ENCODE measurements at regions not wholly inside any gene's neighbourhood (a gene's known extent, or its start where the extent isn't known, plus 50 kb on each side); places are given as distances from the start of the nearest gene placed in this dataset.
A peak's percentile ranks its signal among the peaks of the same experiment; 100 is the strongest.

DNA sequence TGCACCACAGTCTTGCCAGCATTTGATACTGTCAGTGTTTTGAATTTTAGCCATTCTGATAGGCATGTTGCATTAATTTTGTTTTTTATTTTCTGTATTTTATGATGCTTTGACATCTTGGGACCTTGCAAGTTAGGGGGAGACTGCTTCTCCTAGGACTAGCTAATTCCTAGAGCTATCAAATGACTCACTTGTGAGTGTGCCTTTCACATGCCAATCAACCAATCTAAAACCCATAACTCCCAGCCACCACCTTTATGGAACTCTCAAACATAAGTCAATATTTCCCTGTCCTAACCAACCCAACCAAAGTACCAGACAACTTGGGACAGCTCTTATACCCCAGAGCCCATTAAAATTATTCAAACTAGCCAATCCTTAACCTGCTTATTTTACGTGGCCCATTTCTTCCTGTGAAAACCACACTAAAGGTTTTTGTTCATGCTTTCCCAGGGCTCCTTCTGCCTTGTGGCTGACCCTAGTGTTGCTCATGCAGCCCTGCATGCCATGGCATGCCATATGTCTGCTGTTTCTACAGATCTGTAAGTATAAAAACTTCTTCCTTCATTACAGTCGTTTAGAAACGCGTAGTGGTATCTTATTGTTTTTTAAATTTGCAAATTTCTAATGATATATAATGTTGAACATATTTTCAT is 230.1 kb downstream of the GPD2 start:
- Histone ChIP-seq H3K27ac (no peak overlapping the region), H3K36me3 (ENCODE audit: insufficient read depth, low read length) (no peaks in the 10 kb centered on the region), H3K4me3 (no peak overlapping the region), H3K9ac (ENCODE audit: insufficient read length) (no peak overlapping the region), H3K9me3 (ENCODE audit: low read depth, low read length) (no peaks in the 10 kb centered on the region; the same call in 1 of the 2 replicates)
- DNase-seq (ENCODE audit: low read depth, low spot score) = no peak
- TF ChIP-seq FOXP2 (optimal IDR thresholded peaks at IDR 0.05; ENCODE audit: control extremely low read depth, extremely low read length, insufficient read depth) = no peak
- no peak for TF ChIP-seq EZH2 (IDR thresholded peaks at IDR 0.05)
- TF ChIP-seq POLR2AphosphoS5 (IDR thresholded peaks at IDR 0.05; ENCODE audit: borderline replicate concordance, low read depth, low read length) = no peak

DNA sequence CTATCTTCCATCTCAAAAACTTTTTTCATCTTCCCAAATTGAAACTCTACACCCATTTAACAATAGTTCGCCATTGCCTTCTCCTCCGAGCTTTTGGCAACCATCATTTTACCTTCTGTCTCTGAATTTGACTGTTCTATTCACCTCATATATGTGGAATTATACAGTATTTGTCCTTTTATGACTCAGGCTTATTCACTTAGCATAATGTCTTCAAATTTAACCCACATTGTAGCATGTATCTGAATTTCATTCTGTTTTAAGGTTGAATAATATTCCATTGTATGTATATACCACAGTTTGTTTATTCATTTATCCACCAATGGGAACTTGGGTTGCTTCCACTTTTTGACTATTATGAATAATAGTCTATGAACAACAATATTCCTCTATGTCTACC is 233.9 kb downstream of the GPD2 start:
- no peak overlapping the region for H3K9ac ChIP-seq (ENCODE audit: insufficient read length)
- no peak overlapping the region for H3K27ac ChIP-seq
- no peak for DNase-seq (ENCODE audit: low read depth, low spot score)
- no peaks in the 10 kb centered on the region for H3K36me3 ChIP-seq (ENCODE audit: insufficient read depth, low read length)
- TF ChIP-seq POLR2AphosphoS5 (IDR thresholded peaks at IDR 0.05; ENCODE audit: borderline replicate concordance, low read depth, low read length) = no peak
- no peak for TF ChIP-seq FOXP2 (optimal IDR thresholded peaks at IDR 0.05; ENCODE audit: control extremely low read depth, extremely low read length, insufficient read depth)
- no peak for TF ChIP-seq EZH2 (IDR thresholded peaks at IDR 0.05)
- H3K4me3 ChIP-seq = no peak overlapping the region
- H3K9me3 ChIP-seq (ENCODE audit: low read depth, low read length) = no peaks in the 10 kb centered on the region; the same call in 1 of the 2 replicates

DNA sequence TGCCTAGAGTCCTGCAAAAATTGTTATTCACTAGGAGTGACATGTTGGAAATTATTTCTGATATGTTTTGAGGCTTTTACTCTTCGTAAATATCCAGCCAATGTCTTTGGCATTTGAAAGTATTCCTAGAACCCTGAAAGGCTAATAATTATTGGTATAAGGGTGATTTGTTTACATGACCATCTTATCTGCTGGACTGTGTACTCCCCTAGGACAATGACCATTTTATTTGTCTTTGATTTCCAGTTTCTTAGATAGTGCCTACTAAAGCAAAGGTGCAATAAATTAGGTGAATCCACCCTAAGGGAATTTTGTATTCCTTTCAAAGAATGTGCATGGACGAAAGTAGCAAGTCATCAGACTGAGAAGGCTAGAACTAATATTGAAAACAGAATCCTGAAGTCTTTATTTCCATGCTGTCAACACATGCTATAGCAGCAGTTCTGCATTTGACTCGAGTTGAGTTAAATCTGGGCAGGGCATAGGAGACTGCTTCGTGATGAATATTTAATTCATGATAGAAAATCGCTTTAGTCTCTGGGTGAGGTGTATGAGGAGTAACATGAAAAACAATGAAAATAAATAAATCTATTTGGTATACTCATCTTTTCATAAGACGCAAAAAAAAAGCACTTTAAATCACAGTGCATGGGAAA is 235.7 kb downstream of the GPD2 start:
- TF ChIP-seq EZH2 (IDR thresholded peaks at IDR 0.05) (no peak), POLR2AphosphoS5 (IDR thresholded peaks at IDR 0.05; ENCODE audit: borderline replicate concordance, low read depth, low read length) (no peak), FOXP2 (optimal IDR thresholded peaks at IDR 0.05; ENCODE audit: control extremely low read depth, extremely low read length, insufficient read depth) (no peak)
- DNase-seq (ENCODE audit: low read depth, low spot score) = no peak
- Histone ChIP-seq H3K9ac (ENCODE audit: insufficient read length) (no peak overlapping the region), H3K9me3 (ENCODE audit: low read depth, low read length) (no peaks in the 10 kb centered on the region; the same call in 1 of the 2 replicates), H3K4me3 (peak overlapping the region; percentile 31), H3K27ac (peak overlapping the region; percentile 12; the same call in 1 of the 2 replicates), H3K36me3 (ENCODE audit: insufficient read depth, low read length) (no peaks in the 10 kb centered on the region)

DNA sequence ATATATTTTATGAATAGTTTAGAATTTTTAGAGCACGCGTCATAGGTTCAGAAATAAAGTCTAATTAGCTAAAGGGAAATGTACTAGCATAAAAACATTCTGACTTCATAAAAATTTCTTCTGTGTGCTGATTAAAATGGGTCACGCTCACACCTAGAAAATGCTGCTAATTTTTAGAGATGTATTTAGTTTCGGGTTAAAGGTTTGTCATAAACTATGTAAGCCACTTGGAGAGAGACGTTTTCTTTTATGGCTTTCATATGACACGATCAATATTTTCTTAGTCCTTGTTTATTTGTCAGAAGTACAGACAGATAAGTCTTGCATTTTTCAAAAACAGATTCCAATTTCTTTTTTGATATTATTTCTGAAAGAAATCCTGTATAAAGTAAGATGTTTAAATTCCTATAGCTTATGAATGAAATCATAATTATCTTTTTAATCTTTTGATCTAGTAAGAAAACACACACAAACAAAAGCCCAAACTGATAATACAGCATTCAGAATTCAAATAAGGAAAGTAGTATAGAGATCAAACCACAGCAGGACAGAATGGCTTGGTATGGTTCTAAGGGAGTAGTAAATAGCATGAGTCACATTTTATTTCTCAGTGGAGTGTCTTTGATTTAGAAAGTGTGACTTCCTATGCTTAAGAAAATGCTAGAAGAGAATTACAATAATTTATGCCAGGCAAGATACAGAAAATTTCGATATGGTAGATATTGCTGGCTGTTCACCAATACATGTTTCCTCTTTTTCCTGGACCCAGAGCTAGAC is 236.6 kb downstream of the GPD2 start:
- TF ChIP-seq POLR2AphosphoS5 (IDR thresholded peaks at IDR 0.05; ENCODE audit: borderline replicate concordance, low read depth, low read length) (no peak), EZH2 (IDR thresholded peaks at IDR 0.05) (no peak), FOXP2 (optimal IDR thresholded peaks at IDR 0.05; ENCODE audit: control extremely low read depth, extremely low read length, insufficient read depth) (no peak)
- no peak for DNase-seq (ENCODE audit: low read depth, low spot score)
- peak overlapping the region; percentile 12; the same call in 1 of the 2 replicates for H3K27ac ChIP-seq

DNA sequence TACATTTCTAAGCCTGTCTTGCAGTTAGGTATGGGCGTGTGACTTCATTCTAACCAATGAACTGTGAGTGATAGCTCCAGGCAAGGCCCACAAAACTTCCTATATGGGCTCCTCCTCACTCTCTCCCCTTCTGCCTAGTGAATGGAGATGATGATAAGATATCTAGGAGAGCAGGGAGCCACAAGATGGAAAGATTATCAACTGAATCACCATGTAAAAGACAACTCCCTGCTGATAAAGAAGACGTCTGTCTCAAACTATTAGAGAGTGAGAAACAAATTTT is 237.1 kb downstream of the GPD2 start:
- no peak for DNase-seq (ENCODE audit: low read depth, low spot score)
- no peak overlapping the region for H3K9ac ChIP-seq (ENCODE audit: insufficient read length)
- 0 out of 2 replicates have a peak overlapping the region, but pooled peaks have one; percentile 12 for H3K27ac ChIP-seq
- H3K9me3 ChIP-seq (ENCODE audit: low read depth, low read length) = no peaks in the 10 kb centered on the region; the same call in 1 of the 2 replicates
- TF ChIP-seq EZH2 (IDR thresholded peaks at IDR 0.05) = no peak
- TF ChIP-seq POLR2AphosphoS5 (IDR thresholded peaks at IDR 0.05; ENCODE audit: borderline replicate concordance, low read depth, low read length) = no peak
- TF ChIP-seq FOXP2 (optimal IDR thresholded peaks at IDR 0.05; ENCODE audit: control extremely low read depth, extremely low read length, insufficient read depth) = no peak
- H3K4me3 ChIP-seq = peak overlapping the region; percentile 31; the same call in 1 of the 2 replicates
- no peaks in the 10 kb centered on the region for H3K36me3 ChIP-seq (ENCODE audit: insufficient read depth, low read length)

More for the DNA sequence above, 236.6 kb downstream of the GPD2 start:
- Histone ChIP-seq H3K36me3 (ENCODE audit: insufficient read depth, low read length) (no peaks in the 10 kb centered on the region), H3K9me3 (ENCODE audit: low read depth, low read length) (no peaks in the 10 kb centered on the region; the same call in 1 of the 2 replicates), H3K9ac (ENCODE audit: insufficient read length) (no peak overlapping the region), H3K4me3 (peak overlapping the region; percentile 31)

DNA sequence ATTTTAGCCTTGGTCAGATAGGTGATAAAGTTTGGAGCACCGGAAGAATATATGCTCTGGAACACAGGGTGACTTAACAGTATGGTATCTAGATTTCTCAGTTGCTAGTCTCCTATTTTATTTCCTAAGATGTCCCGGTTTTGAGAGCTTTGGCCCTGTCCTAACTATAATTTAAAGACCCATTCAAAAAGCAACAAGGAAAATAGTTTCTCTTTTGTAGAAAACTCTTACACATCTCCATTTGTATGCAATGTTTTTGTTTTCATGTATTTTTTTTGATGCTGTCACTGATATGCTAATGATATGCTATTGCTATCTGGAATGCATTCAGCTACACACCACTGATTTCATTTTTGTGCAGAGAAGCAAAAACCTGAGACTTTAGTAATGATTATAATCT is 237.8 kb downstream of the GPD2 start:
- no peak for DNase-seq (ENCODE audit: low read depth, low spot score)
- no peak overlapping the region for H3K9ac ChIP-seq (ENCODE audit: insufficient read length)
- no peak overlapping the region for H3K27ac ChIP-seq
- H3K36me3 ChIP-seq (ENCODE audit: insufficient read depth, low read length) = no peaks in the 10 kb centered on the region
- H3K4me3 ChIP-seq = no peak overlapping the region
- no peaks in the 10 kb centered on the region for H3K9me3 ChIP-seq (ENCODE audit: low read depth, low read length)
- no peak for TF ChIP-seq FOXP2 (optimal IDR thresholded peaks at IDR 0.05; ENCODE audit: control extremely low read depth, extremely low read length, insufficient read depth)
- TF ChIP-seq EZH2 (IDR thresholded peaks at IDR 0.05) = no peak
- no peak for TF ChIP-seq POLR2AphosphoS5 (IDR thresholded peaks at IDR 0.05; ENCODE audit: borderline replicate concordance, low read depth, low read length)

DNA sequence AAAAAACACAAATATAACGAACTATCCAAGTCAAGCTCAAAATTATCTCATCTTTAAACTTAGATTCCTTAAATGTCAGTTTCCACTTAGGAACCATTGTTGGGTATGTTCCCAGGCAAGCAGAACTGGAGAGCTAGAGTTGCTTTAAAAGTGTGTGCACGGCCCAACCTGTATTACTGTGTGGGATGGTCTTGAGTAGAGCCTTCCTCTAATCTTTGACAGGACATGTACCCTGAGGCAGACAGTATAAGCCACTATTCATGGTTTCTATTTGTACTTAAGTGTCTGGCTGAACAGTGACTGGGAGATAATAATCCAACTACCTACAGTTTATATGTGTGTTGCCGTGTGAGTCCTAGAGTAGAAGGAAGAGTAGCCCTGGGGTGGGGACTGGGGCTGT is 239.7 kb downstream of the GPD2 start:
- TF ChIP-seq EZH2 (IDR thresholded peaks at IDR 0.05) (no peak), POLR2AphosphoS5 (IDR thresholded peaks at IDR 0.05; ENCODE audit: borderline replicate concordance, low read depth, low read length) (no peak), FOXP2 (optimal IDR thresholded peaks at IDR 0.05; ENCODE audit: control extremely low read depth, extremely low read length, insufficient read depth) (no peak)
- no peak for DNase-seq (ENCODE audit: low read depth, low spot score)
- H3K9ac ChIP-seq (ENCODE audit: insufficient read length) = no peak overlapping the region
- no peak overlapping the region for H3K4me3 ChIP-seq
- H3K27ac ChIP-seq = no peak overlapping the region
- 0 out of 2 replicates have a peak, but pooled peaks cover 4% of the 10 kb centered on the region for H3K9me3 ChIP-seq (ENCODE audit: low read depth, low read length)
- no peaks in the 10 kb centered on the region for H3K36me3 ChIP-seq (ENCODE audit: insufficient read depth, low read length)

DNA sequence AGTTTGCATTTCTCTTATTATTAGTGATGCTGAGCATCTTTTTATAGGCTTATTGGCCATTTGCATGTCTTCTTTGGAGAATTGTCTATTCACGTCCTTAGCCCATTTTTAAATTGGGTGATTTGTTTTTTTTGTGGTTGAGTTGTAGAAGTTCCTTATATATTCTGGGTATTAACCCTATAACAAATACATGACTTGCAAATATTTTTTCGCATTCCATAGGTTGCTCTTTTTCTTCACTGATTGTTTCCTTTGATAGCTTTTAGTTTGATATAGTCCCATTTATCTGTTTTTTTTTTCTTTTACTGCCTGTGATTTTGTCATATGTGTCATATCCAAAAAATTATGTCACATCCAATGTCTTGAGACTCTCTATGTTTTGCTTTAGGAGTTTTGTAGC is 243.6 kb downstream of the GPD2 start:
- TF ChIP-seq EZH2 (IDR thresholded peaks at IDR 0.05) = no peak
- TF ChIP-seq POLR2AphosphoS5 (IDR thresholded peaks at IDR 0.05; ENCODE audit: borderline replicate concordance, low read depth, low read length) = no peak
- TF ChIP-seq FOXP2 (optimal IDR thresholded peaks at IDR 0.05; ENCODE audit: control extremely low read depth, extremely low read length, insufficient read depth) = no peak
- Histone ChIP-seq H3K36me3 (ENCODE audit: insufficient read depth, low read length) (no peaks in the 10 kb centered on the region), H3K9me3 (ENCODE audit: low read depth, low read length) (0 out of 2 replicates have a peak, but pooled peaks cover 4% of the 10 kb centered on the region), H3K4me3 (no peak overlapping the region), H3K9ac (ENCODE audit: insufficient read length) (no peak overlapping the region), H3K27ac (no peak overlapping the region)
- DNase-seq (ENCODE audit: low read depth, low spot score) = no peak

All from SK-N-MC (cell line).